ENCODE measurements at regions not wholly inside any gene's neighbourhood (a gene's known extent, or its start where the extent isn't known, plus 50 kb on each side); places are given as distances from the start of the nearest gene placed in this dataset.

- Histone ChIP-seq H3K4me2 (ENCODE audit: low read length) (no peak overlapping the region), H2AFZ (ENCODE audit: low read depth, low read length, poor library complexity, severe bottlenecking) (no peak overlapping the region), H3K4me3 (replicated peaks in 1 of 2; ENCODE audit: low read depth in 1 of 2, low read length in 2 of 2) (no peak overlapping the region), H4K20me1 (ENCODE audit: insufficient read depth) (no peaks in the 10 kb centered on the region), H3K27me3 (ENCODE audit: insufficient read depth, low read length) (no peaks in the 10 kb centered on the region), H3K27ac (ENCODE audit: low read depth, low read length) (no peak overlapping the region), H3K9me2 (ENCODE audit: insufficient read depth) (no peaks in the 10 kb centered on the region), H3K4me1 (ENCODE audit: control insufficient read depth in 1 of 2, insufficient read depth in 2 of 2, low read length in 2 of 2) (no peaks in the 10 kb centered on the region), H3K9ac (ENCODE audit: low read length) (no peak overlapping the region), H3K79me2 (ENCODE audit: insufficient read depth, low read length) (no peaks in the 10 kb centered on the region), H3K36me3 (ENCODE audit: control insufficient read depth in 1 of 2, insufficient read depth in 2 of 2, low read length in 2 of 2) (no peaks in the 10 kb centered on the region), H3K9me3 (ENCODE audit: control insufficient read depth in 1 of 2, insufficient read depth in 1 of 2, low read depth in 1 of 2, low read length in 2 of 2) (peaks cover 13 to 39% of the 10 kb centered on the region in 2 experiments; a peak in 2 of 4 replicates)
- BruUV-seq (replicated peaks) = no TSS peak
- ChIA-PET POLR2A (no interaction called here), CTCF (no interaction called here), RAD21 (ENCODE audit: low non-redundant PET in 1 of 2, low total read pairs in 2 of 2, uncharacterized antibody in 2 of 2, unreplicated experiment in 2 of 2) (no interaction called here)
- TF ChIP-seq CTCF (IDR thresholded peaks at IDR 0.05 in 2 of 3, conservative IDR thresholded peaks at IDR 0.05 in 1 of 3; ENCODE audit: borderline replicate concordance in 1 of 3, insufficient read depth in 1 of 3, low read depth in 2 of 3, low read length in 2 of 3) (peak in 1 of 3 experiments; percentile 14; a peak in 1 of 6 replicates), ZFX (IDR thresholded peaks at IDR 0.05) (no peak), ZBTB33 (IDR thresholded peaks at IDR 0.05; ENCODE audit: extremely low read depth, insufficient replicate concordance, low read length) (no peak), RAD21 (IDR thresholded peaks at IDR 0.05; ENCODE audit: low read depth) (no peak), EZH2 (IDR thresholded peaks at IDR 0.05) (no peak), EZH2phosphoT487 (IDR thresholded peaks at IDR 0.05; ENCODE audit: borderline replicate concordance) (no peak), EGR1 (IDR thresholded peaks at IDR 0.05; ENCODE audit: low read depth) (no peak), ATF3 (IDR thresholded peaks at IDR 0.05) (no peak)
- DNase-seq (ENCODE audit: low read depth, low spot score) = no peak
- intact Hi-C loops (cut with micrococcal nuclease) = no loop called here
- no peak for ATAC-seq
These were observed 547.9 kb upstream of the TMPRSS15 start for GRCh38 chr21:18951271-18952038.

Measured in HCT116 (cell line).